HG02884 (cell line): ENCODE measurements at regions not wholly inside any gene's neighbourhood (a gene's known extent, or its start where the extent isn't known, plus 50 kb on each side); places are given as distances from the start of the nearest gene placed in this dataset.
"Not testable (repeated sequence)": the region's sequence is repeated elsewhere in the genome, so short reads cannot be mapped to it uniquely, and the experiment has no call there.

Experiments
- ATAC-seq: cut with Tn5 transposase; IDR thresholded peaks from one replicate; pipeline ENCODE4 v1.9.1; 2021; ENCODE audit warnings: mild to moderate bottlenecking, moderate library complexity; ENCODE audit not compliant: unreplicated experiment

DNA sequence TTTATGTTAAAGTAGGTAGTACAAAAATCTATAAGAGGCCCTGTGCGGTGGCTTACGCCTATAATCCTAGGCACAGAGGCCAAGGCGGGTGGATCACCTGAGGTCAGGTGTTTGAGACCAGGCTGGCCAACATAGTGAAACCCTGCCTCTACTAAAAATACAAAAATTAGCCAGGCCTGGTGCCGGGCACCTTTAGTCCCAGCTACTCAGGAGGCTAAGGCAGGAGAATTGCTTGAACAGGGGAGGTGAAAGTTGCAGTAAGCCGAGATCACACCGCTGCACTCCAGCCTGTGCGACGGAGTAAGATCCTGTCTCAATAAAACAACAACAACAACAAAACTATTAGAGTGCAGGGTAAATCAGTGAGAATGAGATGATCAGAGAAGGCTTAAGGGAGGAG is 634.5 kb downstream of the NR2F1-AS1 start:
- ATAC-seq = no peak

DNA sequence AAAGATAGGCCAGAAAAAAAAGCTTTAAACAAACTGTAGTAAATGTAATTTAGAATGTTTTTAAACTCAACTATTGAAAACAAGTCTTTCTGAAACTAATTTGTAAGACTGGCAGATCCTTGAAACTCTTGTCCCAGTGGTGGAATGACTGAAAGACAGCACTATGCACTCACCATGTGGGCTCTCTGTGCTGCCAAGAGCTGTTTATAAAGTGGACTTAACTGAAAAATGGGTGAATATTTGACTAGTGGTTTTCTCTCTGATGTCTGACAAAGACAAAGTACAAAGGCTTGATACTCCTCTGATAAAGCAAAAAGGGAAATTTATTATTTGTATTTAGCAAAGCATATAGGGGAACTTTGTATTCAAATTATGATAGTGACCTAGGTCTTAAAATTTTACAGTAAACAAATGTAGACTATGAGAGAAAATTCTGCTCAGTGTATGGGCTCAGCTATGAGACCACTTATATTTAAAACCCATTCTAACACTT is 635.4 kb downstream of the NR2F1-AS1 start:
- no peak for ATAC-seq

DNA sequence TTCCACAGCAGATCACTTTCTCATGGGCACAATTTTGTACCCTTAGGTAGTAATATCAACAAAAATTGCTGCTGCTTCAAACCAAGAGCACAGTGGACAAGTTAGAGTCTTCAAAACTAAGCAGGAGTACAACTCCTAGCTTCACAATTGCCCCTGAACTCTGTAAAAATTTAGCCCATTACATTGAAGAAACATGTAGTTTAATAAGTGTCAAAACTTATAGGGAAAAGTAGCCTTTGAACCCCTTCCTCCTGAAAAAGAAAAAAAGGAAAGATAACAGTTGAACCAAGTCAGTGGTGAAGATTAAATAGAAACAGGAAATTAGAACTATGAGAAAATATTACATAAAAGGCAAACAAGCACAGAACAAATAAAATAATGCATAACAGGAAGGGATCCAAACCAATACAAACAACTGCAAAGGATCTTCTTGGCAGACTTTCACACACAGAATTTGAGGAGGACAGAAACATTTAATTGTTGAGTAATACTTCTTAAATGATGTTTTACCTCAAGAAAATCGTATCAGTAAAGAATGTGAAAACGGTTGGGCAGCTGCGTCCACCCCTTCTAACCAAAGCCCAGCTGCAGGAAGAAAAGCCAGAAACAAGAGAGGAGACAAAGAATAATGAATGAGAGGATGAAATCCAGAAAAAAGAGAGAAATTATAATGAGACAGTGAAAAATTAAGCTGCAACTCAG is 636.0 kb downstream of the NR2F1-AS1 start:
- no peak for ATAC-seq

DNA sequence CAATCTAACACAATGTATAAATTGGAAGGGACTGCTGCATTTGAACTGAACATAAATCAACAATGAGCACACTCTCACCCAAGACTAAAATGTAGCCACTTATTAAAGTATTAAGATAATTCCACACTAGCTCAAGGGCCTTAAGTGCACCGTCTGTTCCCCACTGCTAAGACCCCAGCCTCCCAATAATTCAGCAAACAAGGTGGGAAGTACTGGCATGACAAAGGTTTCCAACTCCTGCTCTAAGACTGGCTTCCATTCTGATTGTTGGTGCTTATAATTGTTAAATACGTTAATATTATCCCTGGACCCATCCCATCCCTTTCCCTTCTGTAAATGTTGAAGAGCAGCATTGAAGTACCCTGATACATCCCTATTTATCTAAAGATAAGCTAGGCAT is 636.7 kb downstream of the NR2F1-AS1 start:
- ATAC-seq = no peak

DNA sequence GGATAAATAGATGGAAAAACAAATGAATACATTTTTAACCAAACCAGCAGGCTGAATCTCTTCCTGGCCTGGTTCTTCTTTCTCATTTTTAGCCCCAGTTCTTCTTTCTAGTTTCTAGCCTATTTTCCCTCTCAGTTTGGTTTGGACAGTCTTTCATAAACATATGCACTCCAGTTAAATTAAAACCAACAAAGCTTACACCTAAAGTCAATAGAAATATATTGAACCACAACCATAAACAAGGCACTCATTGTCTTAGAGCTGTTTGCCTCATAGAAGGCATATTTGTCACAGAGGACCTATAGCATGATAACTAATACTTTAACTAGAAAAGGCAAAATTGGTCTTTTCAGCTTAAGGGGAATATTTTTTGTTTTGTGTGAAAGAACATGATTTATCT is 638.3 kb downstream of the NR2F1-AS1 start:
- ATAC-seq = no peak

DNA sequence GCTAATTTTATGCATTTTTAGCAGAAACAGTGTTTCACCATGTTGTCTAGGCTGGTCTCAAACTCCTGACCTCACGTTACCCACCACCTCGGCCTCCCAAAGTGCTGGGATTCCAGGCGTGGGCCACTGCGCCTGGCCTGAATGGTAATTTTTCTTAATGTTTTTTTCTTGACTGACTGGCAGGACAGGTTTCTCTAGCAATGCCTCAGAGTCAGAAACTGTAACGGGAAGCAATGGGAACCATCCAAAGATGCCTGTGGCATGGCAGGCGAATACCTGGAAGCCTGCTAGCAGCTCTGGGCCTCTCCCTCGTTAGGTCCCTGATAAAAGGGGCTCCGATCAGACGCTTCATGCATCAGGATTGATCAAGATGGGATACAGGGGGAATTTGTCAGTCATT is 639.2 kb downstream of the NR2F1-AS1 start:
- no peak for ATAC-seq

DNA sequence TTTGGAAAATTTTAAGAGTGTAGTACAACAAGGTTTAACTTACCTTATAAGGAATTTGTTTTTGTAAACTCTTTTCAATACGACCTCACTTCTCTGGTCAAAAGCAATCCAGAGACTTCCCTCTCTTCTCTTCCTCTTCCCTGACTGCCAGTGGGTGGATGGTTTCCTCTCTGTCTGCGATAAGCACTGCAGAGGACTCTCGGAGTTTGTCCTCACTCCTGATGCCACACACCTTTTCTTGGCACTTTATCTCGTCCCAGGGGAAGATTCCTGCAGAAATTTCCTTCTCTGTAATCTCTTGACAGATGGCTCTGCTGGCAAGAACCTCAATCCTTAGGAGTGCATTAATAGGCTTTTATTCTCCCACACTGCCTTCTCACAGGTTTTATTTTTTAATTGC is 641.6 kb downstream of the NR2F1-AS1 start:
- no peak for ATAC-seq

DNA sequence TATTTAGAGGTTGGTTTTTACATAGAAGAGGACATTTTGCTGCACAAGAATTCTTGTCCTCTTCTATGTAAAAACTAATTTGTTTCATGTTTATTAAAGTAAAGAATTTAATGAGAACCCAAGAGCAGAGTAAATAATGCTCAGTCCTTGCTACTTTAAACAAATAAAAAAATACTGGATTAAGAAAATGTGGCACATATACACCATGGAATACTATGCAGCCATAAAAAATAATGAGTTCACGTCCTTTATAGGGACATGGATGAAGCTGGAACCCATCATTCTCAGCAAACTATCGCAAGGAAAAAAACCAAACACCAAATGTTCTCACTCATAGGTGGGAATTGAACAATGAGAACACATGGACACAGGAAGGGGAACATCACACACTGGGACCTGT is 643.6 kb downstream of the NR2F1-AS1 start:
- ATAC-seq = not testable (repeated sequence)

DNA sequence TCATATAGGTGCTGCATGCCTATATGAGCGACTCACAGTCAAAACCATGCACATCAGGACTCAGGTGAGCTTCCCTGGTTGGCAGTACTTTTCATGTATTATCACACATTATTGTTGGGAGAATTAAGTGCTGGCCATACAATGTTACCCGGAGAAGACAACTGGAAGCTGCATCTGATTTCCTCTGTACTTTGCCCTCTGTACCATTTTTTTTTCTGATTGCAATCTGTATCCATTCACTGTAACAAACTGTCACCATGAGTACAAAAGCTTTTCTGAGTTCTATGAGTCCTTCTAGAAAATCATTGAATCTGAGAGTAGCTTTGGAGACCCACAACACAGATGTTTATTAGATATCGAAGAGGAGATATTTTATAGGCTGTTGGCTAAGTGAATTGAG is 651.0 kb downstream of the NR2F1-AS1 start:
- ATAC-seq = no peak

DNA sequence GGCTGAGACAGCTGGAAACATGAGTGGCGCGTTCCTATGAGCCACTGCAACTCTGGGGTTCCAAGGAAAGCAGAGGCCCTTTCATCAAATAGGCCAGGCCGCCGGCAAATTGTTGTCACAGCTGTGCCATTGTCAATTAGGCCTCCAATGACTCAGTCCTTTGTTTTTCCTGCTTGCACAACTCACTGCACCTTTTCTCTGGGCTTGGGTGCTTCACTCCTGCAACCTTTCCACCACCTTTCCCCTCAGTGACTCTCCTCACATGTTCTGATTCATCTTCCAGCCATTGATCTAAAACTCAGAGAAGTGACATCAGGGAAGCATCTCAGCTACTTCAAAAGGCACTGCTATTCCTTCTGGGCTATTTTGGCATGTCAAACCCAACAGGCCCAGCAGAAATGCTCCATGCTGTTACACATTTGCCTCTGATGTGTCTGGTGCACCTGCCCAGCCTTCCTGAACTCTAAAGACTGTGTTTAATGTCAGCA is 653.7 kb downstream of the NR2F1-AS1 start:
- ATAC-seq = no peak

DNA sequence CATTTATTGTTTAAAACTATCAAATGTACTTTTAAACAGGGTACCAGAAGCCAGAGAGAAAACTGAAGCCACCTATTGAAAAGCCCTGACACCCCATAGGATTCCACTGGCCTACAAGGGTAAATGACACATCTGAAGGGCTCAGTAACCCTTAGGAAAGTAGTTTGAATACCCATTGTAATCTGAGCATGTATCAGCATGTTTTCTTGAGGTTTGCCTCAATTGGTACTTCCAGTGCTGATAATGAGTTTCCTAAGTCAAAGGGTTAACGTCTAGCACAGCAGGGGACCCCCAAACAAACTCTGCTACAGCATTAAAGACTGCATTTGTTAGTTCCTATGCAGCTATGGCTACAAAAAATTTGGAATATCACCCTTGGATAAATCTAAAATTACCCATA is 657.1 kb downstream of the NR2F1-AS1 start:
- no peak for ATAC-seq

DNA sequence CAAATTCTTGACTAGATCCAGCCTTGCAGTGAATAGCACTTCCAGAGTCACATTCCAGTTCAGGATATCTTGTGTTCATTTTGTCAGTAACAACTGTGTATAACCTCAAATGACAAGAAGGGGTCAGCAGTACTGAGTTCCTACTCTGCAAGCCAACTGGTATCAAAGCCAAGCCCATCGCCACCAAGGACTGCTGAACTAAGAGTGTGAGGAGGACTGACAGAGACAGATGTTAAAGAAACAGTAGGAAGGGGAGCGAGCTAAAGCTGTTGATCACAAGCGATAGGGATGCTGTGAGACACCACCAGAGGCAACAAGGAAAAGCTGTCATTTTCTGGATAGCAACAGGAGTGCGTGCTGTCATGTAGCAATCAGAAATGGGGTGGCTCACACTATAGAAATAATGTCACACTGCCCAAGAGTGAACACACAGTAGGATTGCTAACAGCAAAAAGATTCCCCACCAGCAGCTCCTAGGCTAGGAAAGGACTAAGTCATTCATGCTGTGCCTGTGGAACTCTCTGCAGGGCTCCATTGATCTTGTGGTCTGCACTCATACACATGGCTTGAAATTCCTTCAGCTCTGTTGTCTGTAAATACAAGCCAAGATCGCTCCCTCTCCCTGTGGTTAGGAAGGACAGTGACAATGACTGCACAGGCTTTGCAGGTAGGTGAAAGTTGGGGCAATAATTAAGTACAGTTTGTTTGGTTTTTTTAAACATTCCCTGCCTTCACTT is 658.6 kb downstream of the NR2F1-AS1 start:
- ATAC-seq = no peak

DNA sequence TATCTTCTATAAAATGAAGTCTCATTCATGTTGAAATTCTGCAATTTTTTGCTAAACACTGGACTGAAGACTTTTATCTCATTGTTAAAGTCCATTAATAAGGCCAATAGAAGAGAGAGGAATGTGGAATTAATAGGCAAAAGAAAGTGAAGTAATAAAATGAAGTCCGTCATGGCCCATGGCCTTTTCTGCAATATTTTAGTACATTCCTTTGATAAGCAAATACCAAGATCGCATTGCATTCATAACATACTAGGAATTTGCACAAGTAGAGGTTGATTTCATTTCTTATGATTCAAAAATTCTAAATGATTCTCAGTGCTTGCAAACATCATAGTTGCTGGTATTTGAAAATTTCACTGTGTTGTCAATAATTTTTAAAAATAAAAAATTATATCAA is 664.0 kb downstream of the NR2F1-AS1 start:
- ATAC-seq = no peak

DNA sequence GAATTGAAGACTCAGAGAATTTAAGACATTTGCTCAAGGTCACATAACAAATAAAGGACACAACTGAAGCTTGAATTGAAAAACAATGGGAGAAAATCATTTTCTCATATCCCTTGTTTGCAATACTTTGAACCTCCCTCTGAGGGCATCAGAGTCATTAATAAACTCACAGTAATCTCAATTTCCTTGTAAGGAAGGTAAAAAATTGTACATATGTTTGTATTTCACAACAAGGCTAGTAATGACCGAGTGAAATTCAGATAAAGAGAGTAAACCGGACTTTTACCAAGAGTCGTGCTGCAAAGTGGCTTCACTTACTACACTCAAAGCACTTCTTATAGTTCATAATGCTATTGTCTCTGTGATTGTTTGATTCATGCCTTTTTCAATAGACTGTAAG is 665.0 kb downstream of the NR2F1-AS1 start:
- ATAC-seq = no peak

DNA sequence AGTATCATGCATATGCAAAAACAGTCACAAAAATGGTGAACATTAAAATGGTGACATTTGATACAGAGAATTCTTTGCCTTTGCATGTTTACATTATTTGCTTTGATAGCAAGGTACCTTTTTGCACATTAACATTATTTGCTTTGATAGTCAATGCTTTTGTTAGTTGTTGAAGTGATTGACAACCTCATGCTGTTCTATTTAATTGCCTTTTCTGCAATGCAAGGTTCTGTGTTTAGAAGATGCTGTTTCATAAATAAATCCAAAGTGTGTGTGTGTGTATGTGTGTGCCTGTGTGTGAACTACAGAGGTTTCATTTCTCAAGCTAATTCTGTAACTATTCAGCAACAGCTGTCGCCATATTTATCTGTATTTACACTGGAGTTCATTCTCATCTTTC is 668.7 kb downstream of the NR2F1-AS1 start:
- ATAC-seq = no peak

DNA sequence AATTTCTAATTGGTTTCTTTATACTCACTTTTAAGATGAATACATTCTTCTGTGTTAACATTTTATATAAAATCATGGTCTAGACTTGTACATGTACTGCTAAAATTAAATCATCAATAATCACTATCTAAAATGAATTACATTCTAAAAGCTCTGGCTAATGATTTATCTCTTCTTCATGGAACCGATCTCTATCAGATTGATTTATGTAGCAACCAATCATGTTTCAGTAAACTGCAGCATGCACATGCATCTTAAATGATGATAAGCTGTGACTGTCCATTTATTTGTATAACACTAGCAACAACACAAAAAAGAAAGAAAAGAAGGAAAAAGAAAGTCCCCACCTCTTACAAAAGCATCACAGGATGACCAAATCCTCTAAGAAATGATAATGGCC is 669.2 kb downstream of the NR2F1-AS1 start:
- no peak for ATAC-seq

DNA sequence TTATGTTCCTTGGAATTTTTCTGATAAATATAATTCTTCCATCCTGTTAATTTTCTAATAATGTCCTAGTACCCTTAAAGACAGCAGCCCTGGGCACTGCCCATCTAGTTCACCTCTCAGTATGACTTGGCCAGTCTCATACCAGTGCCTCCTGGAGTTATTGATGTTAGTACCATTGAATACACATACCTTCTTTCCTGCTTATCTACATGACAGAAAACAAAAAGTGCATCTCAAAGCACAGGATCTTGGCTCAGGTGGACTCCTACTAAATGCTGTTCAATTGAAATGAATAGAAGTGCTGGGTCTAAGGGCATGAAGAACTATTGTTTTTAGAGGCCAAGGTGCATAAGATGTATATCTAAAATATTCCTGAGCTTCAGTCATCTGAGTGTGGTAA is 669.7 kb downstream of the NR2F1-AS1 start:
- ATAC-seq = no peak

DNA sequence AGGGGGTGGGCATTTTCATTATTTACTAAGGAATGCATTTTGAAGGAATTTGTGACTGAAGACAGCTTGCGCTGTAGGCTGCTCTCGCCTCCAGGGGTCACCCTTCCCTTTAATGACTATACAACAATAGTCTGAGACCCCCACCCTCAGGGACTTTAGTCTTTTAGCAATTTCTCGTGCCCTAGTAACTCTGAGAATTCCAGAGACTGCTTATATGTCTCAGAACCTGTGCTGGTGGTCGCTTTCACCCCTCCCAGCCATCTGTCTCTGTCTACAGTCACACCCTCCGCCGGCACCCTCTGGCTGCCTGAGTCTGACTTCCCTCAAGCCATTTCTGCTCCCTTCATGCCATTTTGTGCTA is 671.4 kb downstream of the NR2F1-AS1 start:
- ATAC-seq = no peak

DNA sequence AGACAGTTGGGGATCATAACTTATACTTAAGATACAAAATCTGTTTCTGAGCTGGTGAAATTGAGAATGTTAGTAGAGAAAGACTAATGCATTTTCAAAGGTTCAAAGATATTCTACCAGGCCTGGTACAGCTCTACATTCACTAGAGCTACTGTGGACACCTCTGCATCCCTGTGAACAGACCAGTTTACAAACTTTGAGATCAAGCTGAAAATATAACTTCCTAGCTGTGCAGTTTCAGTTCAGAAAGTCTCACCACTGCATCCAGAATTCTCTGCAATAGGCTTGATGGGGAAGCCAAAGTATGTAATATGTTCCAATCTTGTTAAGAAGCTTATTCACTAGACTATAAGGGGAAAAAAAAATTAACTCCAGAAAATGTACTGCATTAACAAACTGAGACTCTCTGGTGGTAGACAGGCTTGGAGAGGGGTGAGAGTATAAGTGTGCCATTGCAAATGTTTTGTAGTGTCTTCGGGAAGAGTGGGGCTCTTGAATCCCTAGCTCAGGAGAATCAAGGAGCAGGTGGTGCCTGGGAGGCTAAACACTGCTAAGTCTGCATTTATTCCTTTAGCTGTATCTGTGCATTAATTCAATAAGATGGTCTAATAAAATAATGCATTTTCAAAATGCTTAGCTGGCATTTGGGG is 671.9 kb downstream of the NR2F1-AS1 start:
- ATAC-seq = no peak

DNA sequence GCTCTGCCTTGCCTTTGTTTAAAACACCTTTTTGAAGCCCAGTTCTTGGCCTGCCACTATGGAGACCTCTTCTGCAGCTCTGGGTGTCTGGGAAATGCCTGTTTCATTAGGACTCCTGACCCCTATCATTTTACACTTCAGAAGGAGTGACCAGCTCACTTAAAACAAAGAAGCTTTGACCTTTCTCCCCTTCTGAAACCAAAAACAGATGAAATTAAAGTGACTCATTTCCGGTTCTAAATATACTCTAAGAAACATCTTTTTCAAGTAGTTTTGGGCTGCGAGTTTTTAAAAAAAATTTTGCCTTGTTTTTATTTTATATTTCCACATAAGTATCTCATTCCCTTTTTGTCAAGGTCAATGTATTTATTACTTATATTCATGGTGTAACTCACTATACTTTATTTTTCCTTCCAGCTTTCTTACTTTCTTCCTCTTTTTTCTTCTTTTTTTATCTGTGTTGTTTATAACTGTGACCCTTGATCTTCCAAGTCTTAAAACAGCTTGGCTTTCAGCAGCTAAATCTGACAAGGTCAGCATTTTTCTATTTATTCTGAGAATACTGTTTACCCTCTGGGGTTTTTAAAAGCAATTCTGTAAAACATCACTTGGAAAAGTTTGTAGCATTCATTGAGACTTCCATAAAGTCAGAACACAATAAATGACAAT is 672.9 kb downstream of the NR2F1-AS1 start:
- no peak for ATAC-seq

DNA sequence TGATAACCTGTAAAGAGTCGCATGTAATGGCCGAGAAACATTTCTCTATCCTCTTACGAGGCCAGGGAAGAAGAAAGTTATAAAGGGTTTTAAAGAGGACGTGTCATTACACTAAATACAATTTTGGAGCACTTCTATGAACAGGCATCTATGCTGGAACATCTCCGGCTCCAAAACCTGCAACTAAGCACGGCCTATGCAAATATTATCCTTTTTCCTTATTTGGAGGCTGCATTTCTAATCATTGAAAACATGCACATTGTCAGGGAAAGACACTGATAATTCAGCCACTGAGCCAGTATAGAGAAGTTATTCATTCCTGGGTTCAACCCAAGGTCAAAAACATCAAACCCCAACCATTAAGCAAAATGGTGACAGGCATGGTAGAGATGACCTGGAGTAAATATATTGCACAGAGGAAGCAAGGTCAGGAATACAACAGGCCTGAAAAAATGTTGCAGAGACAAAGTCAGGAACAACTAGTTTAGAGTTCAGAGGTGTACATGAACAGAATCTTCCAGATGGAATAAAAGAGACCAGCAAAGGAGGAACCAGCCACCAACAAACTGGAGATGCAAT is 674.1 kb downstream of the NR2F1-AS1 start:
- ATAC-seq = no peak
